ENCODE measurements at regions not wholly inside any gene's neighbourhood (a gene's known extent, or its start where the extent isn't known, plus 50 kb on each side); places are given as distances from the start of the nearest gene placed in this dataset.

DNA sequence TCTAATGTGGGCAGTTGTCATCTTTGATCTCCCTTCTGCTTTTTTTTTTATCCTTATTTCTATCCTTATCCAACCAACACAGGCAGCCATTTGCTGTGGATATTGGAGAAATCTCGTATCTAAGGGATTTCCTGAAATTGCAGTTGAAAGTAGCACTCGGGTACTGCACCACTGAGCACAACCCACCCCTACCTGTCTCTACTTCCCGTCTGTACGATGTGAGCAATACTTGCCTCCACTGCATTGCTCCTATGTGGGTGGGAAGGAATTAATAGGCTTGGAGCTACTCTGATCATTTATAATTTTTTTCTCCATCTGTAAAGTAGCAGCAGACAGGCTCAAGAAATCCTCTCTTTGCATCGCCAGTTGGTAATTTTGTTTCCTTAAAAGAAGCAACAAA lies 300.4 kb downstream of the SNAPC1 start:
- H3K4me1 ChIP-seq = no peaks in the 10 kb centered on the region
- no peak overlapping the region for H3K4me3 ChIP-seq
- WGBS, 2 donors = 74 to 81% methylated on average over 5 of the region's 5 CpGs
- no peak for DNase-seq
- no peak overlapping the region for H3K27ac ChIP-seq
- no peak for TF ChIP-seq POLR2A (IDR thresholded peaks at IDR 0.05)
- TF ChIP-seq, protein P1, sequence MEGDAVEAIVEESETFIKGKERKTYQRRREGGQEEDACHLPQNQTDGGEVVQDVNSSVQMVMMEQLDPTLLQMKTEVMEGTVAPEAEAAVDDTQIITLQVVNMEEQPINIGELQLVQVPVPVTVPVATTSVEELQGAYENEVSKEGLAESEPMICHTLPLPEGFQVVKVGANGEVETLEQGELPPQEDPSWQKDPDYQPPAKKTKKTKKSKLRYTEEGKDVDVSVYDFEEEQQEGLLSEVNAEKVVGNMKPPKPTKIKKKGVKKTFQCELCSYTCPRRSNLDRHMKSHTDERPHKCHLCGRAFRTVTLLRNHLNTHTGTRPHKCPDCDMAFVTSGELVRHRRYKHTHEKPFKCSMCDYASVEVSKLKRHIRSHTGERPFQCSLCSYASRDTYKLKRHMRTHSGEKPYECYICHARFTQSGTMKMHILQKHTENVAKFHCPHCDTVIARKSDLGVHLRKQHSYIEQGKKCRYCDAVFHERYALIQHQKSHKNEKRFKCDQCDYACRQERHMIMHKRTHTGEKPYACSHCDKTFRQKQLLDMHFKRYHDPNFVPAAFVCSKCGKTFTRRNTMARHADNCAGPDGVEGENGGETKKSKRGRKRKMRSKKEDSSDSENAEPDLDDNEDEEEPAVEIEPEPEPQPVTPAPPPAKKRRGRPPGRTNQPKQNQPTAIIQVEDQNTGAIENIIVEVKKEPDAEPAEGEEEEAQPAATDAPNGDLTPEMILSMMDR (IDR thresholded peaks at IDR 0.05) = no peak
- H3K36me3 ChIP-seq (ENCODE audit: low read depth, missing control alignments) = no peaks in the 10 kb centered on the region
- no peaks in the 10 kb centered on the region for H3K9me3 ChIP-seq
- intact Hi-C loops (cut with DNase I; ENCODE audit: low total_unique reads) = no loop called here
- H3K27me3 ChIP-seq = no peaks in the 10 kb centered on the region

DNA sequence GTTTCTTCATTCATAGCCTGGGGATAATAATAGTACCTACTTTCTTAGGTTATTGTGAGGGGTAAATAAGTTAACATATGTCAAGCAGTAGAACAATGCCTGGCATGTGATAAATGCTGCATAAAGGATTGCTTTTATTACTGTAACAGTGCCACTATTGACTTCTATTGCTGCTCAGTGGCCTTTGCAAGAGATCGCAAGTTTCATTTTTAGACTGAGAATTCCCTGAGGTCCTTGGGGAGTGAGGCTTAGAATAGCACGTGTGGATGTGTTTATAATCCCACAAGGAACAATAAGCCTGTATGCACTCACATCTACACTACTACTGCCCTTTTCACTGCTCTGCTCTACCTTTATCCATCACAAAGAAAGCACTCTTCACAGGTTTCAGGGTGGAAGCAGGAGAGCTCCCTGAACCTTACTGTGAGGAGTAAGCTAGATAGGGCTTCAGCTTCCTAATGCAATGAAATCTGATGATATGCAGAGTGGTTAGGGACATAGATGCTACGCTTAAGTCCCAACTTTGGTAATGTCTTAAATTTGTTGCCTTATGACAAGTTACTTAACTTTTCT lies 302.6 kb downstream of the SNAPC1 start:
- TF ChIP-seq POLR2A (IDR thresholded peaks at IDR 0.05) = no peak
- TF ChIP-seq, protein P1 (IDR thresholded peaks at IDR 0.05) = no peak
- no peak for DNase-seq
- intact Hi-C loops (cut with DNase I; ENCODE audit: low total_unique reads) = no loop called here
- WGBS, 2 donors = 58 to 60% methylated on average over 3 of the region's 3 CpGs
- Histone ChIP-seq H3K27me3 (no peaks in the 10 kb centered on the region), H3K4me1 (no peaks in the 10 kb centered on the region), H3K9me3 (no peaks in the 10 kb centered on the region), H3K27ac (no peak overlapping the region), H3K36me3 (ENCODE audit: low read depth, missing control alignments) (no peaks in the 10 kb centered on the region), H3K4me3 (no peak overlapping the region)

GRCh38 chr14:62066304-62066703 lies 304.1 kb downstream of the SNAPC1 start:
- no peak for DNase-seq
- 63 to 64% methylated on average over 2 of the region's 2 CpGs for WGBS, 2 donors
- Histone ChIP-seq H3K9me3 (no peaks in the 10 kb centered on the region), H3K4me1 (no peaks in the 10 kb centered on the region), H3K27ac (no peak overlapping the region), H3K36me3 (ENCODE audit: low read depth, missing control alignments) (no peaks in the 10 kb centered on the region), H3K4me3 (no peak overlapping the region), H3K27me3 (no peaks in the 10 kb centered on the region)
- intact Hi-C loops (cut with DNase I; ENCODE audit: low total_unique reads) = no loop called here
- no peak for TF ChIP-seq POLR2A (IDR thresholded peaks at IDR 0.05)
- TF ChIP-seq, protein P1 (IDR thresholded peaks at IDR 0.05) = no peak

- H3K27me3 ChIP-seq = no peaks in the 10 kb centered on the region
- no peaks in the 10 kb centered on the region for H3K4me1 ChIP-seq
- intact Hi-C loops (cut with DNase I; ENCODE audit: low total_unique reads) = no loop called here
- no peak overlapping the region for H3K27ac ChIP-seq
- WGBS, 2 donors = 65 to 67% methylated on average over 2 of the region's 2 CpGs
- no peaks in the 10 kb centered on the region for H3K36me3 ChIP-seq (ENCODE audit: low read depth, missing control alignments)
- no peaks in the 10 kb centered on the region for H3K9me3 ChIP-seq
- no peak for TF ChIP-seq POLR2A (IDR thresholded peaks at IDR 0.05)
- TF ChIP-seq, protein P1 (IDR thresholded peaks at IDR 0.05) = no peak
- DNase-seq = no peak
- no peak overlapping the region for H3K4me3 ChIP-seq
Observed at GRCh38 chr14:62071039-62071438, 308.8 kb downstream of the SNAPC1 start.

DNA sequence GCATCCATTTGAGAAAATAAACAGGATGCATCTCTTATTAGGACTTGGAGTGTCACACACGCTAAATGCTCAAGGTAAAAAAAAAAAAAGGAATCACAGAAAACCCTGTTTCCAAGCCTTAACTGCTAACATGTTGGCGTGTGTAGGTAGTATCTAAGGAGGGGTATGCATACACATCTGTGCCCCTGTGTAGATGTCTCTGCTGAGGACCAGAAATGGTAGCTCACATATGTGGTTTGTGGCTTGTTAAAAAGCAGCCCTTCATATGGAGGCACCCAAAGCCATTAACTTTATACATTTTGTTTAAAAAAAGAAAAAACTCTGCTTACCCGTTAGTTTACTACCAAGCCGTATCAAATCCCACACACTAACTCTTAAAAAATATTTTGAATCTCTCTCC lies 314.1 kb downstream of the SNAPC1 start:
- intact Hi-C loops (cut with DNase I; ENCODE audit: low total_unique reads) = no loop called here
- Histone ChIP-seq H3K9me3 (no peaks in the 10 kb centered on the region), H3K4me1 (no peaks in the 10 kb centered on the region), H3K27me3 (no peaks in the 10 kb centered on the region), H3K4me3 (no peak overlapping the region), H3K36me3 (ENCODE audit: low read depth, missing control alignments) (no peaks in the 10 kb centered on the region), H3K27ac (no peak overlapping the region)
- WGBS, 2 donors = 96 to 97% methylated on average over 4 of the region's 4 CpGs
- TF ChIP-seq, protein P1 (IDR thresholded peaks at IDR 0.05) = no peak
- no peak for TF ChIP-seq POLR2A (IDR thresholded peaks at IDR 0.05)
- no peak for DNase-seq

All from testis (tissue), 2 donors.